ENCODE measurements at regions not wholly inside any gene's neighbourhood (a gene's known extent, or its start where the extent isn't known, plus 50 kb on each side); places are given as distances from the start of the nearest gene placed in this dataset.

GRCh38 chr6:98136333-98136732 is 698.0 kb upstream of the POU3F2 start:
- ChIA-PET POLR2A (ENCODE audit: partially characterized antibody) (no interaction called here), CTCF (ENCODE audit: partially characterized antibody) (no interaction called here)
- WGBS, 2 experiments (ENCODE audit: extremely low coverage in 1 of 2, insufficient coverage in 1 of 2, insufficient read length in 1 of 2, insufficient replicate concordance in 2 of 2, low coverage in 1 of 2, low lambda C conversion rate in 2 of 2, missing lambda C conversion rate in 1 of 2): 37% methylated on average over 4 of the region's 4 CpGs; no CpG with 5 or more reads in 1 of the 2 experiments
- H3K9me3 ChIP-seq (ENCODE audit: insufficient read depth in 2 of 2, low read depth in 1 of 2, low read length in 1 of 2): no peaks in the 10 kb centered on the region
- FAIRE-seq: no peak
- no peak overlapping the region for H2AK5ac ChIP-seq (ENCODE audit: low read depth, low read length)
- H3K56ac ChIP-seq (replicated peaks; ENCODE audit: insufficient read length, low read depth, low read length): no peak overlapping the region
- H3K27ac ChIP-seq (ENCODE audit: low read depth, low read length): no peak overlapping the region
- no peak overlapping the region for H2BK5ac ChIP-seq (ENCODE audit: low read depth, low read length)
- no peaks in the 10 kb centered on the region for H3K27me3 ChIP-seq (replicated peaks in 1 of 4; ENCODE audit: control insufficient read depth in 3 of 4, extremely low read depth in 1 of 4, insufficient read depth in 3 of 4, low read length in 3 of 4)
- no peak for TF ChIP-seq SUZ12 (IDR thresholded peaks at IDR 0.05; ENCODE audit: low read length)
- no peak for TF ChIP-seq RFX5 (IDR thresholded peaks at IDR 0.05; ENCODE audit: borderline replicate concordance, low read depth, low read length)
- no peak for TF ChIP-seq TAF7 (optimal IDR thresholded peaks at IDR 0.05; ENCODE audit: borderline replicate concordance, low read depth, low read length)
- no peak for TF ChIP-seq RAD21 (IDR thresholded peaks at IDR 0.05 in 1 of 2, conservative IDR thresholded peaks at IDR 0.05 in 1 of 2; ENCODE audit: low read depth in 2 of 2, low read length in 2 of 2)
- no peak for TF ChIP-seq CTCF (IDR thresholded peaks at IDR 0.05; ENCODE audit: control extremely low read depth in 1 of 3, insufficient read depth in 1 of 3, low read depth in 1 of 3, low read length in 3 of 3)
- no peak for TF ChIP-seq ZNF274 (IDR thresholded peaks at IDR 0.05; ENCODE audit: borderline replicate concordance, extremely low read depth, low read length)
- no peak for TF ChIP-seq E2F6 (IDR thresholded peaks at IDR 0.05)
- no peak for TF ChIP-seq NANOG (IDR thresholded peaks at IDR 0.05; ENCODE audit: insufficient read depth, low read depth, low read length, poor library complexity, severe bottlenecking)
- TF ChIP-seq CTBP2 (IDR thresholded peaks at IDR 0.05; ENCODE audit: borderline replicate concordance, insufficient read depth, insufficient read length, low read length): no peak
- H3K4ac ChIP-seq (replicated peaks; ENCODE audit: insufficient read length, low read depth, low read length): no peak overlapping the region
- H3K4me2 ChIP-seq (ENCODE audit: insufficient read depth in 1 of 2, low read depth in 2 of 2, low read length in 2 of 2): no peak overlapping the region
- no peak overlapping the region for H4K8ac ChIP-seq (ENCODE audit: extremely low read depth, insufficient read depth, low read length)
- no peak overlapping the region for H3K14ac ChIP-seq (ENCODE audit: insufficient read length)
- no peak overlapping the region for H2BK120ac ChIP-seq (replicated peaks; ENCODE audit: low read depth, low read length)
- no peak for DNase-seq (ENCODE audit: low read depth in 1 of 2, low spot score in 2 of 2)
- H4K5ac ChIP-seq (ENCODE audit: insufficient read length, low read depth, low read length): no peak overlapping the region
- H3K4me3 ChIP-seq (ENCODE audit: extremely low read depth in 1 of 4, insufficient read depth in 2 of 4, low read depth in 3 of 4, low read length in 4 of 4): no peak overlapping the region
- no peak overlapping the region for H2BK12ac ChIP-seq (ENCODE audit: low read depth, low read length)
- no peak overlapping the region for H2BK20ac ChIP-seq (ENCODE audit: low read length)
- no peaks in the 10 kb centered on the region for H3K79me2 ChIP-seq (ENCODE audit: control insufficient read depth in 1 of 2, insufficient read depth in 2 of 2, low read length in 2 of 2)
- no peaks in the 10 kb centered on the region for H3K36me3 ChIP-seq (ENCODE audit: control insufficient read depth in 2 of 4, insufficient read depth in 4 of 4, low read length in 3 of 4)
- H4K20me1 ChIP-seq (replicated peaks in 1 of 2; ENCODE audit: control insufficient read depth in 1 of 2, insufficient read depth in 2 of 2, low read length in 2 of 2): no peaks in the 10 kb centered on the region
- no peak overlapping the region for H3K23ac ChIP-seq (ENCODE audit: insufficient read length)
- H2BK15ac ChIP-seq (ENCODE audit: low read length): no peak overlapping the region
- H3K23me2 ChIP-seq (ENCODE audit: low read depth, low read length): no peaks in the 10 kb centered on the region
- H3K9ac ChIP-seq (replicated peaks in 1 of 4; ENCODE audit: extremely low read depth in 1 of 4, low read depth in 3 of 4, low read length in 3 of 4): no peak overlapping the region
- H4K91ac ChIP-seq (replicated peaks; ENCODE audit: insufficient read length, low read length): no peak overlapping the region
- no peaks in the 10 kb centered on the region for H3K79me1 ChIP-seq (ENCODE audit: low read depth, low read length)
- no peak overlapping the region for H3K18ac ChIP-seq (ENCODE audit: extremely low read depth, low read length)
- peaks cover 0 to 4% (median 0%) of the 10 kb centered on the region in 4 experiments; a peak in 2 of 7 replicates for H3K4me1 ChIP-seq (replicated peaks in 1 of 4; ENCODE audit: control insufficient read depth in 3 of 4, insufficient read depth in 4 of 4, low read length in 3 of 4)
- no peak overlapping the region for H2AFZ ChIP-seq (ENCODE audit: low read length)
